CD4-positive, alpha-beta T cell treated with Interleukin-21 for 1 hour (primary cell): ENCODE measurements at regions not wholly inside any gene's neighbourhood (a gene's known extent, or its start where the extent isn't known, plus 50 kb on each side); places are given as distances from the start of the nearest gene placed in this dataset.

Experiments
- DNase-seq: peaks from one replicate; pipeline ENCODE4 v3.0.0-alpha.2; 2020

DNA sequence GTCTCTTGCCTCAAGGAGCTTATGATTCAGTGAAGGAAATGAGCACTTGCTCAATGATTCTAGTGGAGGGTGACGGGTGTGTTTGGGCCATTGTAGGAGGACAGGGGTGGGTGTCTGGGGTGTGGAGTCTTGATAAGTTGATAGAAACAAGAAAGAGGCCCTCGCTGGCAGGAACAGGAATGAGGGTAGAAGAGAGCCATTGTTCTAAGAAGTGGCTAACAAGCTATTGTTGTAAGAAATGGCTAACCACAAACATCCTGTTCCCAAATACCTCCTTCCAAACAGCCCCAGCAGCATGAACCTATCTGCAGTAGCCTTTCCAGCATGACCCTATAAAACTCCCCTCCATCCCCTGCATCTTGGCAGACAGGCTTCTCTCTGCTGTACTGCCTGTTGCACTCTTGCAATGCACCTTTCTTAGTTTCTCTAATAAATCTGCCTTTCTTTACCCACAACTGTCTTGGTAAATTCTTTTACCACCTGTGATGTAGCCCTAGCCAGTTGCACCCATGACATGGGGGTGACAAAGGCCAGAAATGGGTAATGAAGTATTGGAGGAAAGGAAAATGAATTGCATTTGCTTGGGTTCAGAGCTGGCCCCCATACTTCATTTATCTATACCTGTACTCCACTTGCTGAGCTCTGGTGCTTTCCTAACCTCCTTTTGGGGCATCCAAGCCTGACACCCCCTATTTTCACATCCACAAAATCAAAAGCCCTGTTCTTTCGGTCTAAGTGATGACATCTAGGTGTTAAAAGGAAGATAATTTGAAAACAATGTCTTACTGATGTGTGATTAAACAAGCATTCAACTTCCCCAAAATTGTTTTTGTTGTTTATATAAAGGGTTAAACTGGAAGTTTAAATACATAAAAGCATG is 389.1 kb downstream of the GRIN2B start:
- no peak for DNase-seq

DNA sequence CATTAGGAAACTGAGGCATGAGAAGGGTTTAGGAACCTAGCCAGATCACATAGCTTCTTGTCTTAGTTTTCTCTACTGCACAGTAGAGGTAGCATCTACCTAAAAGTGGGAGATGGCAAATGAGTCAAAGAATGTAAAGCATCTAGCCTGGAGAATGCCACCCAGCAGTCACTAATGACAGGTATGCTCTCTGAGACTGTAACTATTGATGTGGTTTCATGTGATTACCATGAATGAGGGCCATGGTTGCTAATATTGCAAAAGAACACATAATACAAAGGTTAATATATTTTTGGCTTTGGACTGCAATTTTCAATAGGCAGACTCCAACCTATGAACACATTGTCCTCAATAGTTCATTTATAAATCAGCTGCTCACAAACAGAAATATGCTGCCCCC is 389.9 kb downstream of the GRIN2B start:
- DNase-seq = no peak

DNA sequence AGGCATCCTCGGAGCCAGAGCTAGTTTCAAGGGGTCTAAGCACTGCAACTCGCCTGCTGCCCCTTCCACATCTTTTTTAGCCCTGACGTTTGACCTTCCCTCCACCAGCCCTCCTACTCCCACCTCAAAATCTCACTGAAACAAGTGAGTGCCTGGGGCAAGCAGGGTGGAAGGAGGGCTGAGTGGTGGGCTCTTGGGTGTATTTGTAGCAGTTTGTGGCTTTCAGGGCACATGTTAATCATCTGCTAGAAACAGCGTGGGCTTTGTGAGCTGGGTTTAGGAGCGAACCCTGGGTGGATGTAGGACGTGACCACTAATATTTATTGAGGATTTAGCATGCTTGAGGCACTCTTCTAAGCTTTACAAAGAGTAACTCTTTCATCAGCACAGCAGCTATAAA is 390.3 kb downstream of the GRIN2B start:
- DNase-seq = no peak

DNA sequence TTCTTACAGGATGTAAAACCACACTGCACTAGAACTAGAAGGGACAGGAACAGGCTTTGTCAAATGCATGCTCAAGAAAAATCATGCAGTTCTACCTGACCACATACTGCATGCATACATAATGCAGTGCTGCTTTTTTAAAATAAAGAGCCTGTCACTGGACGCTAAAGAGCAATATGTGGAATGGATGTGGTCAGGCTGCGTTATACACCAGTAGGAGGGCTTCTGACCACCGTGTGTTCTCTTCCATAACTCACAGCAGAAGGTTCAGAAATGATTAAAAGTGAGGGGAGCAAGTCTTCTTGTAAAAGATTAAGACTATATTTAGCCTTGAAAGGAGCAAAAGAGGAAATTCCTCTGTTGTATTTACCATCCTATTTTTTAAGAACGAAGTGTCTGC is 392.0 kb downstream of the EMP1 start:
- no peak for DNase-seq

DNA sequence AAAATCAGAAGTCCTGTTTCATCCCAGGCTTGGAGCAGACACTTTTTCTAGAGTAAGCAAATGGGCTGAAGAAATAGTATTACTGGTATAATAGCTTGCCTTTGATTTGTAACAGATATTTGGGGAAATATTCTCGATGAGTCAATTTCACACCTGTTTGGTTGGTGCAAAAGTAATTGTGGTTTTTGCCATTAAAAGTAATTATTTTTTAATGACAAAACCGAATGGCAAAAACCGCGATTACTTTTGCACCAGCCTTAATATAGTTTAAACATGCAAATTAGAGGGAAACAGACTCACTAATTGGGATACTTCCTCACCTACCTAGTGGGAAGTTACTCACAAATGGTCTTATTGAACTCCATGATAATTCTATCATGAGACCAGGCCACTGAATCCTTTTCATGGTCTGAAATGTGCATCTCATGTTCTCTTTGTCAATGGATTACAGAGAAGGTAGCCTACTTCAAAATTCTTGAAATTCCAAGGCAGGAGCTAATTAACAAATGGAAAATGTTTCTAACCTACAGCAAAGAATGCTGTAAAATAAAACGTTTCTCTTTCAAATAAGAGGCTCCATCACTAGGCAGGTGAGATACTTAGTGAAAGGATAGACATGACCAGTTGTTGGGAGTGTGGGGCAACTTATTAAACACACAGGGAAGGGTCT is 391.3 kb downstream of the EMP1 start:
- no peak for DNase-seq

DNA sequence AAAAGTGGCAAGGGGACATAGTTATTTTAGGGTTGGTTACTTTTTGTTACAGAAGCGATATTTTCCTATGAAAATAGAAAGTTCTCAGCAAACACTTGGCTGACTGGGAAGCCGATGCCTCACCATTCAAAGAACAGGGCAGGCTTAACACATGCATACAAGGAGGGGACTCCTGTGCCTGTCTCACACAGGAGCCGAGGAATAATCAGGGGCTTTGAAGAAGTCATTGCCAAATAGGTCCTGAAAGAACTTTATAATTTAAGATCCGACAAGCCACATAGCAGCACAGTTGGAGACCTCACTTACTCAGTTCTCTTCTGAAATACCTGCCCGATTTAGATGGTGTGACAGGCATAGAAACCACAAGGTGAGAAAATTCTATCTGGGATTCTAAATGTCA is 389.8 kb downstream of the EMP1 start:
- DNase-seq = no peak

DNA sequence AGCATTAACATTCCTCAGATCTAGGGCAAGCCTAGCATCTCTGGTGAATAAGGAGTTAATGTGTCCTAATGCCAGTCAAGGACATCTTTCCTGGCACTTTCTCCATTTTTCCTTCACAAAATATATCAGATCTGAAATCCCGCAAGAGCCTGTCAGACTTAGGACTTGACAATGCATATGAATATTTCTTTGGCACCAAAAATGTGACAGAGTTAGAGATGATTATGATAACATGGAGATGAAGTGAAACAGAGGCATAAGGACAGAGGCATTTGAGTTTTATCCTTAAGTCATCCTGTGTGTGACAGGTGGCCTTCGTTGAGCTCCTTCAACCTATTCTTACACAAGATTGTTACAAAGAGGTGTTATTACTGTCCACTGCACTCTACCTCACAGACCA is 388.0 kb downstream of the EMP1 start:
- DNase-seq = no peak

DNA sequence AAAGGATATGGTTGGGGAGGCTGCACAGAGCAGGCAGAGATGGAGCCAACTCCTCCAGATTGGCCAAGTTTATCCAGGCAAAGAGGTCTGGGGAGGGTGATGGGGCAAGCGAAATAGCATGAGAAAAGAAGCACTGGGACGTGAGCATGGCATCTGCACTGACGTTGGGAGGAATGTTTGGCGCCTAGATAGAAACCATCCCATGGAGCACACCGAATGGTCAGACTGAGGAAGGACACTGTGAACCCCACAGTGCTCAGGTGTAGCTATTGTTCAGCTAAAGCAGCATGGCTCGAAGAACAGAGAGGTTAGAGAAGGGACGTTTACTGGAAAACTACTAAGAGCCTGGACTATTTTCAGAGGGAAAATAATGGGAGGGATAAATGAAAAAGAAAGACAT is 387.1 kb downstream of the EMP1 start:
- DNase-seq = no peak

DNA sequence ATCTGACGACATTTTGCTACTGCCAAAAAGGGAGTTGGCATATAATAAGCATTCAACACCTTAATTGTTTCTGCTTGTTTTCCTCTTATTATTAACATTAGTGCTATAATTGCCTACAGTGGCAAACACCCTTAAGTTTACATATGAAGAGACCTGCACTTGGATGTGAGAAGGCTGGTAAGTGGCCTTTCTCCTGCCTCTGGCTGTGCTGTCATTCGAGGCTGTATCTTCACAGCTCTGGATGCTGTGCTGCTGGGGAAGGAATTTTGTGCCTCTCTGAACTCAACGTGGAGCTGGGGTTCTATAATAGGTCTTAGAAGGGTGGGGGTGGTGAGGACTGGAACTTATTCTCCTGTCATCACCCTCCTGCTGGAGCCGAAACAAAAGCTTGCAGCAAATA is 385.9 kb downstream of the EMP1 start:
- DNase-seq = no peak

DNA sequence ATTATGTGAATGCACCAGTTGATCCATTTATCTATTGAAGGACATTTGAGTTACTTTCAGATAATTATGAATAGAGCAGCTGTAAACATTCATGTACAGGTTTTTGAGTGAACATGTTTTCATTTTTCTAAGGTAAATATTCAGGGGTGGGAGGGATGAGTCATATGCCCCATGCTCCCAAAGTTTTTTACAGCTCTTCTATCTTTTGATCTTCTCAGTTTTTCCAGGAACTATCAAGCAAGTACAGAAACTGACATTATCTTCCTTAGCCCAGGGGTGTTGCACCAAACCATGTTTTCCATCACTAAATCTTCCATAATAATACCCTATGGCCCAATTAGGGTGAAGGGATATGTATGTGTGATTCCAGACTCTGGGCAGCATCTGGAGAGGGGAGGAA is 384.5 kb downstream of the EMP1 start:
- DNase-seq = no peak

DNA sequence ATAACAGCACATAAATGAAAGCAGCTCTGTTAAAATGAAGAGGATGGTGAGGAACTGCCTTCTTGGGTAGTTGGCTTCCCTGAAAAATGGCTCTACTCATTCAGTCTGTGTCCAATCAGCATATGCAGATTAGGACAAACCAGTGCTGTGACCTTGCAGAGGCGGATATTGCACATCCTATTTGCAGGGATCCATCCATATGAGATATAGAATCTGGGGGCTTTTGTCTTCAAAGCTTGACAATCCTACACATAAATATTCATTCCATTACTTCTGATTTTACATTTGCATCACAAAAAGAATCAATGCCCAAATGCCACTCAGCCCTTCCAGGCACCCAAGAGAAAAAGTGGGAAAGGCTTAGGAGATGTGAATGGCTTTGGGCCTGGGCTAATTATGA is 383.7 kb downstream of the EMP1 start:
- DNase-seq = no peak

DNA sequence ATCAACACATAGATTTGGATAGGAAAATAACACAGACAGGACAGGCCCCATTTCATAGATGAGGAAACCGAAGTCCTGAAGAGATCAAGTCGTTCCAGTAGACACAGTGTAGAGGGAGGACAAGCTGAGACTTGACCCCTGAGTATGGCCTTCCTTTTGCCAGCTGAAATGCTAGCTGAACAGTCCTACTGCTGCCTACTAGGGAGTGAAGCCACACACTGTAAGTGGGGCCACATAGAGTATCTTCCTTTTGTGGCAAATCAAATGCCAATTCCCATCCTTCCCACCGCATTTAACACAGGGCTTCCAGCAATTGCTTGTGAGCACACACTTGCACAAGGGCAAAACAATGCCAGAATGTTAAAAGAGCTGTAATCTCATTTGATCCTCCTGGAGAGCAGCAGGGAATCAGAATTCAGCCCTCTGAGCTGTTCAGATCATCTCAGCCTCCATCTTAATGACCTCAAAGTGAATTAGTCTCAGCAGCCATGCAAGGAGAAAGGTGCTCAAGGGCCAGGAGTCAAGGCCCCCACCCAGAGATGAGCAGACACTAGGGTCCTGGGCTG is 380.5 kb downstream of the EMP1 start:
- DNase-seq = no peak

DNA sequence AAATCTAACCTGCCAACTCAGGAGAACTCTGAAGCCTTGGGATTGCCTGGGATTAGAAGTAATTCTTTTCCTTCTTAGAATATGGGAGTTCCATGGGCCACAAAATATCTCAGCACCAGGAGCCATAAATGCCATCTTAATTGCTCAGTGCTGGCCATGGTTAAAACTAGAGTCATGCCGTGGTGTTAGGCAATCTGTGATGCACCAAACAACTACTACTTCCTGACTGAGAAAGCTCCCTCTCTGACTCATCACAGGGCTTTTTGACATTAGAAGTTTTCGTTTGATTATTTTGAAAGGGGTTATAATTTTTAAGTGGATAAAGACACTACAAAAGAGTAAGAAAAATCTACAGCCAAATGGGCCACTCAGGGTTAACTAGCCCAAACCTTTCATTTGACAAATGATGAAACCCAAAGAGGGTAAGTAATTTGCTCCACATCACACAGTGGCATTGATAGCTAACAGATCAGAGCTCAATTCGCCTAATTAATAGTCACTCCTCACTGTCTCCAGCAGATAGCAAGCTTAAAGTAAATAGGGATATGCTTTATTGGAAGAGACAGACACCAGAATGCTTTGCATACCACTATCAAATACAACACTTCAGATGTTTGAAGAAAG is 377.3 kb downstream of the EMP1 start:
- no peak for DNase-seq

DNA sequence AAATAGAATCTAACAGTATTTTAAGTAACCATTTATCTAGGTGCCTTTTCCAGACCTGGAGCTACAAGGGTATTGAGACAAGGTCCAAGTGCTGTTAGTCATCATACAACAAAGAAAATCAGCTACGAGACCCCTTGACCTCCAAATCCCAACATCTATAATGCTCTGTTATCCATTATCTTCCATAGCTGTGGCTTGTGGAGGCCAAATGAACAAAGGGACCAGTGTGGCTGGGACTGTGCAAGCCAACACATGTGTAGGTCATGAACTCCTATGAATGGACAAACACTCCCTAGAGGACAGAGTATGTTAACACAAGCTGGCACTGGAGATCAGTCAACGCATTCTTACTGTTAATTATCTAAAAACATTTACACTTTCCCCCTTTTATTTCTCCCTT is 374.5 kb downstream of the EMP1 start:
- no peak for DNase-seq

DNA sequence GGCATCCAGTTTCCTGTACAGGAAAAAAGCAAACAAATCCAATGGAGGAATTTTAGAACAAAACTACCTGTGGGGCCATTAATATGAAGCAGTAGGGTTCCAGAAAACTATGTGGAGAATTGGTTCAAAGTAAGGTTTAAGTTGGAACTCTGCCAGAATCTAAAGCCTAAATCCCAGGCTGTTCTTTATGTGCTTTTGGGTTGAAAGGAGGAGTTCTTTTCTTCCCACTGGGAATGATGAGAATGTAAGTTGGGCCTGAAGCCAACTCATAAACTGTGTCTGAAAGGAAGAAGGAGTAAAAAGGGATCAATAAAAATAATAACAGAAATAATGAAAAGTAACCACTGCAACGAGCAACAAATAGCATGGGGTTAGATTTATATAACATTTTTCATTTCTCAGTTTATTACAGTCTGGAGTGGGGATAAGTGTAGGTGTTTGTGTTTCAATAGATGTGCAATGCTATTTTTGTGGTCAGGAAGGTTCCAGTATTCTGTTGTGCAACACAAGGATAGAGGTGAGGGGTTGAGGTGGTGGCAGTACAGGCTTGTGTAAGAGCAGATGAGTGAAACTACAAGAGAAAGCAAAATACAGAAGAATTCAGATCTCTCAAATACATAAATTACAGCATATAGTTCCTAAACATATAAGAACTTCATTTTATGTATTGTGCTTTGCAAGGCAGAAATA is 373.6 kb downstream of the EMP1 start:
- no peak for DNase-seq

DNA sequence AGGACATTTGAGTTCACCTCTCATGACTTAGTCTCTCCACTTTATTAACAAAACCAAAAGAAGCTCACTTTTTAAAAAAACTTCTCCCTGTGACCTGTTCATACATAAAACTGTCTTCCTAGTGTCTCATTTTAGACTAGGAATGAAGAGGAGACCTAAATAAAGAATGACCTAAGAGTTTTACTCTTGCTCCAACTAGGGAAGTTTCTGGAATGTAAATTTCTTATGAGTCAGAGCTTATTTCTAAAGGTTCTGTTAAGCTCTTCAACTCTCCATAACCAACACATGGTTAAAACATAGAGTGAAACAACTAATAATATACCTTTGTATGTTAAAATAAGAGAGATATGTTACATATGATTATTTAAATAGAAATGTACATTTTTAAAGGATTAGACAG is 369.8 kb downstream of the EMP1 start:
- DNase-seq = no peak

DNA sequence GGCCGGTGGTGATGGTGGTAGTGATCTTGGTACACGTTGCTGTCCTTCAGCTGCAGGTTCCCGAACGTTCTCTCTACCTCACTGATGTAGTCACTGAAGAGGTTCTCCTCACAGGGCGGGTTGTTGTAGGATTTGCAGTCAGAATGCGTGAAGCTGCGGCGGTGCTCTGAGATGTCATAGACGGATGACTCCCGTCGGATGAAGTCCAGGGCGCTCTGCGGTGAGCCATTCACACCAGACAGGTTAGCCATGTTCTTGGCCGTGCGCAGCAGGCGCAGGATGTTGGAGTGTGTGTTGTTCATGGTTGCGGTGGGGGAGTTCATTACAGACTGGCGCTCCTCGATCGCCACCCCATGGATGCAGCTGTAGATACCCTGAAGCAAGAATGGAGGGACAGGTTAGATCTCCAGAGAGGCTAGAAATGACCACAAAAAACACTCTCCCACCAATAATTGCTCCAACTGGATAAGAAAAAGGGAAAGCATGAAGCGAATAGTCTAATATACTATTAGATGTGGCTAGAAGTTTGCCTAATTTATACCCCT is 367.8 kb downstream of the EMP1 start:
- DNase-seq = no peak

DNA sequence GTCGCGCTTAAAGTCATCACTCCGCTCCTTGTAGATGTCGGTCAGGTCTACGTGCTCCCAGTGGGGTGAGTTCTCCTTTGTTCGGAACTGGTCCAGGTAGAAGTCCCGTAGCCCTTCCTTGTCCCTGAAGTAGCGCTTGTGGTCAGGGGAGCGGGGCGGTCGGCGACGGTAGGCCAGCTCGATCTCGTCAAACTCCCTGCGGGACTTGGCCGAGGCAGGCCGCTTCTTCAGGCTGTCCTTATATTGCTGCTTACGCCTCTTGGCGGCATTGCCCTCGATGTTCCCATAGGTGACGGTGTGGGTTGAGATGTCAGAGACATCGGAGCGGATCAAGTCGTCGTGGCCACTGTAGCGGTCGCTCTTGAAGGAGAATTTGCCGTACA is 367.2 kb downstream of the EMP1 start:
- no peak for DNase-seq

DNA sequence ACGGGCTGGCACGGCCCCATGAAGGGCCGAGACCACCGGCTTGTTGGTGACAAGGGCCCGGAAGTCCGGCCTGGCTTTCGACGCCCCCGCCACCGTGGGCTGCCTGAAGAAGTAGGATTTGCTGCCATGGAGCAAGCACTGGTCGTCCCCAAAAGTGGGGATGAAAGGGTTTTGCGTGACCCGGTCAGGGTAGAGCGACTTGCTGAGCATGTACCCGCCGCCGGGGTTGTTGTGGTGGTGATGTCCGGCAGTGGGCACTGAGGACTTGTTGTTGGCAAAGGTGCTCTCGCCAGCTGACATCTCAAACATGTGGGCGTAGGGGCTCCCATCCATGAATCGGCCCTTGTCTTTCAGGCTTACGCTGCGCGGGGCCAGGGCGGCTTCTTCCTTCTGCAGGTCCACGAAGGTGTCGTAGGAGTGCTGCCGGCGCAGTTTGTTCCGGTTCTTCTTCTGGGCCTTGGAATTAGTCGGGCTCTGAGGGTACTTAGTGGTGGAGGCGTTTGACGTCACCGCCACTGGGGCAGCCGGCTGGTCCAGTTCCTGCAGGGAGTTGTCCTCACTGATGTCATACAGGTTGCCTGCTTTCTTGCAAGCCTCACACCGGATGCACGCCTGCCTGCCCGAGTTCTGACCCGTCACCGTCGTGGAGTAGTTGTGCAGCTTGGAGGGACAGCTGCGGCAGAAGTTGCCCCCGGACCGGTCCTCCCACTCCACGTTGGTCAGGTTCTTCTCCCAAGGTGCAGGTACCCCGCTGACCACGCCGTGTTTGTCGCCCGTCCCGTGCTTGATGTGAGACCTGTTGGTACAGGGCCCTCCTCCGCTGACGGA is 366.6 kb downstream of the EMP1 start:
- no peak for DNase-seq

DNA sequence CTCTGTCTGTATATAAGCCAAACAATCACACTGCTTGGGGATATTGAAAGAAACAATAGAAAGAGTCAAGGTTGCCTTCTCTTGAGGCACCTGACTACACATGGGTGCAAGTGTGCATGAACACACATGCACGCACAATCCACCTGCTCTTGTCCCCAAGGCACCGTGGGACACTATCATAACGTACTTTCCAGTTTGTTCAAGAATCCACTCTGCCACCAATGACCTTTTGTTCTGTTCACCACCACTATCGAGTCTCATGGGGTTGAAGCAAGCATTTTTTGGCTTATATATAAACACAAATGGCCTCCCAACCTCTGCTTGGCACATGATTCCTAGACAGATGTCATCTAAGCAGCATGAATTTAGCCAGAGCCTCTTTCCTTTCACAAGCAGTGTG is 365.4 kb downstream of the EMP1 start:
- no peak for DNase-seq

DNA sequence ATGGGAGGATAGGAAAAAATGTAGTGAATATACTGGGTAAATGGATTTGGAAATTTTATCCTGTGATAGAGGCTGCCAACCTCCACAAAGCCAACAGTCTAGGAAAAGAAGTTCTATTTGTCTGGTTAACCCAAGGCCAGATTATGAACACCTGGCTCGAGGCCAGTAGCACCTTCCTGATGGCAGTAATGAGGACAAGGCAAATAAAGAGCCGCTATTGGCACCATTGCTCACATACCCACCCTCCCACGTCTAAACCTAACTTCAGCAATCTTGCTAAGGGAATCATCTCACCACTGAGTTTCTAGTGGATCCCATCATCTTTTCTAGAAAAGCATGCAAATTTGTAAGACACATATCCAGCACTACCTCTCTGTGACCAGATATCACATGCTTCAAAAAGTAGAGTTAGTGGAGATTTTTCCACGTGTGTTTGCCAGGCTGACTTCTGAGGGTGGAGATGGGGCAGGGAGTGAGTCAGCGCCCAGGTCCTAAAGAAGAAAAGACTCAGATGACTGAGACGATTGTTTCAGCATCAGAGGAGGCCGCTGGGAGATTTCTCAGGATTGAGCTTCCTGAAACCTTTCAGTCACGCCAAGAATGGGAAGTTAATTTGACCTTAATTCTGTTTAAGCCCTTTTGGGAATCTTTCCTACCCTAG is 362.9 kb downstream of the EMP1 start:
- DNase-seq = no peak

DNA sequence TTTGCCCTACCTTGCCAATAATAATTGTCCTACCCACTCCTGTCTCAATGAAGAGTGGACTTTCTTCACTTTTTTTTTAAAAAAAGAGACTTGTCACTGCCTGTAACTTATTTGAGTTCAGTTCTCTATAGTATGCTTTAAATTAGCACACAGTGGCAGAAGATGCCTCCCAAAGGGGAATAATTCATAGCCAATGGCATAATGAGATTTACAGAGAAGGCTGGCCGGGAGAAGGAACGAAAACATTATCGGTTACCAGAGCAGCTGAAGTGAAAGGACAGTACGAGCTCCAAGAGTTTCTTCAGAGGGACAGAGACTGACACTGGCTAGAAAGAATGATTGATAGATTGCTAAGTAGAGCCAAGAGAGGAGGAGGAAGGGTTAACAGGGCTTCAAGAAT is 356.3 kb downstream of the EMP1 start:
- DNase-seq = no peak
